Psoas muscle (tissue), 7 donors: ENCODE measurements at regions not wholly inside any gene's neighbourhood (a gene's known extent, or its start where the extent isn't known, plus 50 kb on each side); places are given as distances from the start of the nearest gene placed in this dataset.

Experiments used
- ATAC-seq, 4 donors: fragments of 200-7000 bp; cut with Tn5 transposase; one replicate each; pipeline ENCODE4 v1.9.1; 2020; ENCODE audit warnings: moderate library complexity in 3 of 4, mild to moderate bottlenecking in 2 of 4
- DNase-seq, 2 donors: peaks; one replicate each; pipeline ENCODE4 v3.0.0-alpha.2; 2020
- H3K27ac ChIP-seq: fragments of 200-600 bp; one replicate; pipeline ENCODE4 v1.8.0; 2022
- H3K27me3 ChIP-seq, 3 donors: fragments of 200-600 bp in 1 of 3; one replicate each; pipeline versions ENCODE4 v1.6.1 to v1.8.0; 2013 to 2022; ENCODE audit warnings: low read length in 2 of 3, mild to moderate bottlenecking in 2 of 3, moderate library complexity in 1 of 3; ENCODE audit not compliant: insufficient read depth in 3 of 3
- H3K36me3 ChIP-seq, 2 donors: fragments of 200-600 bp in 1 of 2; one replicate each; pipeline versions ENCODE4 v1.6.1 to v1.8.0; 2013 to 2022; ENCODE audit warnings: low read depth in 1 of 2, mild to moderate bottlenecking in 1 of 2, moderate library complexity in 1 of 2; ENCODE audit not compliant: insufficient read depth in 1 of 2
- H3K4me1 ChIP-seq: fragments of 200-600 bp; one replicate; pipeline ENCODE4 v1.8.0; 2022
- H3K4me3 ChIP-seq: fragments of 200-600 bp; one replicate; pipeline ENCODE4 v1.8.0; 2022; ENCODE audit warnings: mild to moderate bottlenecking
- H3K9me3 ChIP-seq: fragments of 200-600 bp; one replicate; pipeline ENCODE4 v1.8.0; 2022
- WGBS, 3 donors: extraction: QIAGEN DNeasy Blood & Tissue Kit; methylation state at CpG; one replicate each; pipeline versions ENCODE4 v1.1.6 to v1.1.7; 2013; 5-methylcytosine and 5-hydroxymethylcytosine counted together
- intact Hi-C, 2 donors: fragments of 100-400 bp; cut with DNase I; formaldehyde crosslinking; loops; one replicate each; pipeline versions ENCODE4 v1.11.0 to v1.14.2; 2022
- TF ChIP-seq, protein P1 (sequence below): fragments of 200-600 bp; IDR thresholded peaks from one replicate; pipeline ENCODE4 v1.8.0; 2022; ENCODE audit warnings: antibody characterized with exemption
- donor health status: healthy with polysubstance abuse.
- donor health status: DM: no; HTN: no; CAD: no; lungs with moderate emphysema.
- donor health status: Bipolar disorder and iron deficiency.
- donor health status: healthy.
- donor health status: DM: yes; HTN: yes; CAD: no.
- donor health status: DM: no; HTN: no; CAD: no.
- donor health status: DM: yes; HTN: yes; CAD: no.

DNA sequence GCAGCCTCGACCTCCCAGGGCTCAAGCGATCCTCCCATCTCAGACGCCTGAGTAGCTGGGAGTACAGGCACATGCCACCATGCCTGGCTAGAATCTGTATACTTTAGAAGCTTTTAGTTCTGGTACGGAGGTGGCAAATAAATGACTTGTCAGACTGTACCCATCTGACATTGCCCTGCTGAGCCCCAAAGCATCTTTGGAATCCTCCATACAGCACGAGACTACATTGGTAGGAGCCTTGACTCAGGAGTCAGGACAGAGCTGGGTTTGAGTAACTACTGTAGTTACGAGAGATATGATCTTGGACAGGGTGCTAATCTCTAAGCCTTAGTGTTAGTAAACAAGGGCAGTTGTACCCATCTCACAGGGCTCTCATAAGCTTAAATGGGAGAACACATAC lies 67.8 kb upstream of the NPHP3 start:
- Histone ChIP-seq H3K36me3 (no peaks in the 10 kb centered on the region), H3K4me3 (no peak overlapping the region), H3K4me1 (peaks cover 20% of the 10 kb centered on the region), H3K9me3 (no peaks in the 10 kb centered on the region), H3K27ac (no peak overlapping the region), H3K27me3 (no peaks in the 10 kb centered on the region)
- WGBS, 3 donors = 68 to 80% (median 79%) methylated on average over 6 of the region's 6 CpGs
- intact Hi-C loops = no loop called here
- TF ChIP-seq, protein P1, sequence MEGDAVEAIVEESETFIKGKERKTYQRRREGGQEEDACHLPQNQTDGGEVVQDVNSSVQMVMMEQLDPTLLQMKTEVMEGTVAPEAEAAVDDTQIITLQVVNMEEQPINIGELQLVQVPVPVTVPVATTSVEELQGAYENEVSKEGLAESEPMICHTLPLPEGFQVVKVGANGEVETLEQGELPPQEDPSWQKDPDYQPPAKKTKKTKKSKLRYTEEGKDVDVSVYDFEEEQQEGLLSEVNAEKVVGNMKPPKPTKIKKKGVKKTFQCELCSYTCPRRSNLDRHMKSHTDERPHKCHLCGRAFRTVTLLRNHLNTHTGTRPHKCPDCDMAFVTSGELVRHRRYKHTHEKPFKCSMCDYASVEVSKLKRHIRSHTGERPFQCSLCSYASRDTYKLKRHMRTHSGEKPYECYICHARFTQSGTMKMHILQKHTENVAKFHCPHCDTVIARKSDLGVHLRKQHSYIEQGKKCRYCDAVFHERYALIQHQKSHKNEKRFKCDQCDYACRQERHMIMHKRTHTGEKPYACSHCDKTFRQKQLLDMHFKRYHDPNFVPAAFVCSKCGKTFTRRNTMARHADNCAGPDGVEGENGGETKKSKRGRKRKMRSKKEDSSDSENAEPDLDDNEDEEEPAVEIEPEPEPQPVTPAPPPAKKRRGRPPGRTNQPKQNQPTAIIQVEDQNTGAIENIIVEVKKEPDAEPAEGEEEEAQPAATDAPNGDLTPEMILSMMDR = no peak
- no peak for ATAC-seq
- DNase-seq = no peak

DNA sequence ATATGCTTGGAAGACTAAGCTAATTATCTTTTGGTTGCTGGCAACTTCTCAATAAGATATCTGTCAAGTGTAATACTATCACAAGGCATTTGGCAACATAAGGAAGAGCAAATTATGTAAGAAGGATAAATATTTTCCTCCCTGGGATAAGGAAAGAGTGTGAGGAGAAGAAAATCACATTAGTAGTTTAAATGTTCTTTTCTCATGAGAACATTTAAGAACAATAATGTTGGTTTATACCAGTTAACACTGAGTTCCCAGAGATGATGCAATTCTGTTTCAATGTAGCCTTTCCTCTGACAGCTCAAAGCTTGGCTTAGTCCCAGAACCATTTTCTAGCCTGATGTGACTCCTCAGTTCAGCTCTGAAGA lies 66.1 kb upstream of the NPHP3 start:
- intact Hi-C loops = no loop called here

DNA sequence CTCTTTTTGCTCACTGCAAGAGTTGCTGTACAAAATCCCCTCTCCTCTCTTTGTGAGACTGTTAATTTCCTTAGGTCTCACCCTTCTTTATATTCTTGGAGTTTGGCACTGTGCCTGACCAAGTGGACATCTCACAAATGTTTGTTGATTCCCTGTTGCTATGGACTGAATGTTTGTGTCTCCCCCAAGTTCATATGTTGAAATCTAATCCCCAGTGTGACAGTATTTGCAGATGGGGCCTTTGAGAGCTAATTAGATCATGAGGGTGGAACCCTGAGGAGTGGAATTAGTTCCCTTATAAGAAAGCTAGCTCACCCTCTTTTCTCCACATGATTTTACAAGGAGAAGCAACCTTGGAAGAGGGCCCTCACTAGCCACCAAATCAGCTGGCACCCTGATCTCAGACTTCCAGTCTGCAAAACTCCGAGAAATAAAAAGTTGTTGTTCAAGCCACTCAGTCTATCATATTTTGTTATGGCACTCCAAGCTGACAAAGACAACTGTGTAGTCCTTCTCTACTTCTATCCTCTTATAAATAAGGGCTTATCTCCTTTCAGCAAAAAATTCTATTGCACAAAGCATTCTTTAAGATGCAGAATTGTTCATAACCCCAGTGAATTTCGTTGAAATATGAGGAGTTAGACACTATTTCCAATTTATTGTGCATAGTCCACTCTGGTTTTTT lies 65.5 kb upstream of the NPHP3 start:
- 26 to 38% (median 28%) methylated on average over 2 of the region's 2 CpGs for WGBS, 3 donors
- Histone ChIP-seq H3K27ac (no peak overlapping the region), H3K4me1 (peaks cover 27% of the 10 kb centered on the region), H3K27me3 (no peaks in the 10 kb centered on the region), H3K9me3 (no peaks in the 10 kb centered on the region), H3K36me3 (no peaks in the 10 kb centered on the region), H3K4me3 (no peak overlapping the region)
- TF ChIP-seq, protein P1 = no peak
- intact Hi-C loops = no loop called here
- DNase-seq (no peak), ATAC-seq (peak in 1 of 4 donors; percentile 54)

More for the DNA sequence above, 66.1 kb upstream of the NPHP3 start:
- peak in 3 of 4 donors; percentile 45 to 73 (median 55) for ATAC-seq
- H3K27ac ChIP-seq = no peak overlapping the region
- no peaks in the 10 kb centered on the region for H3K27me3 ChIP-seq
- no peak overlapping the region for H3K4me3 ChIP-seq
- TF ChIP-seq, protein P1 = no peak
- H3K4me1 ChIP-seq = peaks cover 27% of the 10 kb centered on the region
- DNase-seq = no peak
- no peaks in the 10 kb centered on the region for H3K36me3 ChIP-seq
- no peaks in the 10 kb centered on the region for H3K9me3 ChIP-seq

DNA sequence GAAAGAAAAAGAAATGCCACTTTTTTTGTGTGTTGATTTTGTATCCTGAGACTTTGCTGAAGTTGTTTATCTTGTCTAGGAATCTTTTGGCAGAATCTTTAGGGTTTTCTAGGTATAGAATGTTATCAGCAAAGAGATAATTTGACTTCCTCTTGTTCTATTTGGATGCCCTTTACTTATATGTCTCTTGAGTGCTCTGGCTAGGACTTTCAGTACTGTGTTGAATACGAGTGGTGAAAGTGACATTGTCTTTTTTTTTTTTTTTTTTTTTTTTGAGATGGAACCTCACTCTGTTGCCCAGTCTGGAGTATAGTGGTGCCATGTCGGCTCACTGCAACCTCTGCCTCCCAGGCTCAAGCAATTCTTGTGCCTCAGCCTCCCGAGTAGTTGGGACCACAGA lies 64.7 kb upstream of the NPHP3 start:
- H3K27ac ChIP-seq = no peak overlapping the region
- no peaks in the 10 kb centered on the region for H3K9me3 ChIP-seq
- no peak overlapping the region for H3K4me3 ChIP-seq
- no peaks in the 10 kb centered on the region for H3K27me3 ChIP-seq
- intact Hi-C loops = no loop called here
- WGBS, 3 donors = 65 to 78% (median 74%) methylated on average over 3 of the region's 3 CpGs
- DNase-seq (no peak), ATAC-seq (no peak)
- TF ChIP-seq, protein P1 = no peak
- H3K4me1 ChIP-seq = peaks cover 27% of the 10 kb centered on the region
- H3K36me3 ChIP-seq = no peaks in the 10 kb centered on the region

DNA sequence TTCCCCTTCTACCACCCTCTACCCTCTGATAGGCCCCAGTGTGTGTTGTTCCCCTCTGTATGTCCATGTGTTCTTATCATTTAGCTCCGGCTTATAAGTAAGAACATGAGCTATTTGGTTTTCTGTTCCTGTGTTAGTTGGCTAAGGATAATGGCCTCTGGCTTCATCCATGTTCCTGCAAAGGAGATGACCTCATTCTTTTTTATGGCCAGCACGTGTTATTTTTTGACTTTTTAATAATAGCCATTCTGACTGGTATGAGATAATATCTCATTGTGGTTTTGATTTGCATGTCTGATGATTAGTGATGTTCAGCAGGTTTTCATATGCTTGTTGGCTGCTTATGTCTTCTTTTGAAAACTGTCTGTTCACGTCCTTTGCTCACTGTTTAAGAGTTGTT lies 63.1 kb upstream of the NPHP3 start:
- H3K27me3 ChIP-seq = no peaks in the 10 kb centered on the region
- DNase-seq = no peak
- no peaks in the 10 kb centered on the region for H3K36me3 ChIP-seq
- ATAC-seq = no peak
- peaks cover 27% of the 10 kb centered on the region for H3K4me1 ChIP-seq
- WGBS, 3 donors = 34 to 49% (median 43%) methylated on average over 3 of the region's 3 CpGs
- TF ChIP-seq, protein P1 = no peak
- H3K4me3 ChIP-seq = no peak overlapping the region
- intact Hi-C loops = no loop called here
- no peaks in the 10 kb centered on the region for H3K9me3 ChIP-seq
- no peak overlapping the region for H3K27ac ChIP-seq
